ENCODE measurements at regions not wholly inside any gene's neighbourhood (a gene's known extent, or its start where the extent isn't known, plus 50 kb on each side); places are given as distances from the start of the nearest gene placed in this dataset.

DNA sequence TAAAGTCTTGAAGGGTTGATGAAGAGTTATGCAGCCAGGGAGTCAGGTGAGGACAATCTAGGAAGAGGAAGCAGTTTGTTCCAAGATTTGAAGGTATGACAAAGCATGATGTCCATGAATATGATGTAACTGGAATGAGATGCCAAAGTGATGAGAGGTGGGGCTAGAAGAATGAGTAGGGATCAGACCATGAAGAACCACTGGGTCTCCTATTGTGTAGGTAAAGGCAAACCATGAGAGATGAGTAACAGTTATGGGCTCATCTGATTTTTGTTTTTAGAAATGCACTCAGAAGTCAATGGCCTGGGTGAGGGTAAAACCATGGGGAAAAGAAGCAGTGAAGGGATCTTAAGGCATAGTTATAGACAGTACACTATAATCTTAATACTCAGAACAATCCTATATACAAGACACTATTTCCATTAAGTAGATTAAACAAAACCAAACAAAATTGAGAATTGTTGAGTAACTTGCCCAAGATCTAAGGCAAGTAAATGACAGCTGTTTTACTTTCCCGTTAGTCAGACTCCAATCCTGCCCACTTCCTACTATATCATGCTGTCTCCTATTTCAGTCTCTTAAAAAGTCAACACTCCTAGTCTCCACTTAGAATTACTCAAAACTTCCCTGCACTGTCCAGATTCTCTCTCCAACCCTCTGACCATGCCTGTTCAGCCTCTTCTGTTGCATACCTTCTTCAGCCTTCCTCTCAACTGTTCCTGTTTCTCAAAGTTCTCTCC, 393.8 kb upstream of the MEF2C start:
- Histone ChIP-seq H3K4me1 (no peaks in the 10 kb centered on the region), H3K36me3 (no peaks in the 10 kb centered on the region), H3K4me3 (no peak overlapping the region), H3K27ac (no peak overlapping the region), H3K27me3 (no peaks in the 10 kb centered on the region), H3K9me3 (no peaks in the 10 kb centered on the region)
- WGBS, 2 donors (ENCODE audit: low coverage in 1 of 2) = 61 to 67% methylated on average over 1 of the region's 1 CpG
- ATAC-seq = no peak
- TF ChIP-seq, protein P1, sequence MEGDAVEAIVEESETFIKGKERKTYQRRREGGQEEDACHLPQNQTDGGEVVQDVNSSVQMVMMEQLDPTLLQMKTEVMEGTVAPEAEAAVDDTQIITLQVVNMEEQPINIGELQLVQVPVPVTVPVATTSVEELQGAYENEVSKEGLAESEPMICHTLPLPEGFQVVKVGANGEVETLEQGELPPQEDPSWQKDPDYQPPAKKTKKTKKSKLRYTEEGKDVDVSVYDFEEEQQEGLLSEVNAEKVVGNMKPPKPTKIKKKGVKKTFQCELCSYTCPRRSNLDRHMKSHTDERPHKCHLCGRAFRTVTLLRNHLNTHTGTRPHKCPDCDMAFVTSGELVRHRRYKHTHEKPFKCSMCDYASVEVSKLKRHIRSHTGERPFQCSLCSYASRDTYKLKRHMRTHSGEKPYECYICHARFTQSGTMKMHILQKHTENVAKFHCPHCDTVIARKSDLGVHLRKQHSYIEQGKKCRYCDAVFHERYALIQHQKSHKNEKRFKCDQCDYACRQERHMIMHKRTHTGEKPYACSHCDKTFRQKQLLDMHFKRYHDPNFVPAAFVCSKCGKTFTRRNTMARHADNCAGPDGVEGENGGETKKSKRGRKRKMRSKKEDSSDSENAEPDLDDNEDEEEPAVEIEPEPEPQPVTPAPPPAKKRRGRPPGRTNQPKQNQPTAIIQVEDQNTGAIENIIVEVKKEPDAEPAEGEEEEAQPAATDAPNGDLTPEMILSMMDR (IDR thresholded peaks at IDR 0.05) = no peak
- TF ChIP-seq POLR2A (IDR thresholded peaks at IDR 0.05) (no peak), POLR2AphosphoS5 (IDR thresholded peaks at IDR 0.05) (no peak), EP300 (IDR thresholded peaks at IDR 0.05) (no peak)

DNA sequence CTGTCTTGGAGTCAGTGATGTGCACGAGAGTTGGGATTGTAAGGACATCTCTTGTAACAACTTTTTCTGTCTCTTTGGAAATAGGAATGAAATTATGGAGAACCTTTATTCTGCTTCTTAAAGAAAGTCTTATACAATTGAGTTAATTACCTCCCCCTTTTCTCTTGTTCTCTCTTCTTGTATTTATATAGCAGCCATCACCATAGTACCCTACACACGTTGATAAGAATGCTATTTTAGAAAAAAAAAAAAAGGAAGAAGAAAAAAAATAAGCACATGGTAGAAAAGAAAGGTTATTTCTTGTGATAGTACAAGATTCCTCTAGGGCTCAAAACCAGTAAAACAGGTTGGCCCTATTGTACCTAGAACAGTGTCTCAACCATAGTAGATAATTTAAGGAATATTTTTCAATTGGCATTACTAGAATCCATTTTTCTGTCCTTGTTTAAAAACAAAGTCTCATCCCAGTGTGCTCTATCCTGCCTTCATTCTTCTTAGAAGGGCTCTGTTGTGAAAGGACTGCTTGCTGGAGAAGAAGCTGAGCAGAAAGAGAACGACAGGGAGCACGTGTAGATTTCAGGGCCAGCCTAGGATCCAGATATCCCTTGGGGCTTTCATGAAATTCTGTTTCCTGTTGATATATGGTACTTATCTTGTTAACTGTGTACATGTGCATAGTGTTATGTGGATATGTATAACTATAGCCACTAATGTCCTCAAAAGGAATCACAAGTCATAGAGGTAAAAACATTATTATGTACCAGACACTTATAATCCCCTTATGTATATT, 392.3 kb upstream of the MEF2C start:
- WGBS, 2 donors (ENCODE audit: low coverage in 1 of 2) = 54 to 63% methylated on average over 4 of the region's 4 CpGs
- TF ChIP-seq, protein P1 (IDR thresholded peaks at IDR 0.05) = no peak
- TF ChIP-seq POLR2A (IDR thresholded peaks at IDR 0.05) (no peak), POLR2AphosphoS5 (IDR thresholded peaks at IDR 0.05) (no peak), EP300 (IDR thresholded peaks at IDR 0.05) (no peak)

DNA sequence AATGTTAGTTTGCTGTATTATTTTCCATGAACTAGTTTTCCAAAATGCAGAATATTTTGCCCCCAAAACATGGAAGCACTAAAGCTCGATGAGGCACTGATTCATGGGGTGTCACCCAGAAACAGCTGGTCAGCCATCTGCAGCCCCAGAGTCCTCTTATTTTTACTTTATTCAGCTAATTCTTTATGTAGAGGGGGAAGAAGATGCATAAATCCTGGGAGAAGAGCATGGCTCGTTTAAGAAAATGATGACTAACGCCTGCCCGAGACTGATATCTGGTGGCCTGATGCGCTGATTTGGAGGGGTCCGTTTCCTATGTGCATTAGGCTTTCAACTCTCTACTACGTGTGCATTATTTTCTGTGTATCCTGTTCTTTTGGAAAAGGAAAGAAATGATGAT, 390.3 kb upstream of the MEF2C start:
- Histone ChIP-seq H3K27me3 (no peaks in the 10 kb centered on the region), H3K4me3 (no peak overlapping the region), H3K27ac (no peak overlapping the region), H3K36me3 (no peaks in the 10 kb centered on the region), H3K4me1 (no peaks in the 10 kb centered on the region), H3K9me3 (no peaks in the 10 kb centered on the region)
- no peak for ATAC-seq
- 87 to 89% methylated on average over 6 to 7 of the region's 7 CpGs for WGBS, 2 donors (ENCODE audit: low coverage in 1 of 2)
- TF ChIP-seq EP300 (IDR thresholded peaks at IDR 0.05) (no peak), POLR2AphosphoS5 (IDR thresholded peaks at IDR 0.05) (no peak), POLR2A (IDR thresholded peaks at IDR 0.05) (no peak)
- TF ChIP-seq, protein P1 (IDR thresholded peaks at IDR 0.05) = no peak

More for the DNA sequence above, 392.3 kb upstream of the MEF2C start:
- no peaks in the 10 kb centered on the region for H3K9me3 ChIP-seq
- no peak for ATAC-seq
- H3K27me3 ChIP-seq = no peaks in the 10 kb centered on the region
- no peaks in the 10 kb centered on the region for H3K36me3 ChIP-seq
- no peaks in the 10 kb centered on the region for H3K4me1 ChIP-seq
- no peak overlapping the region for H3K4me3 ChIP-seq
- H3K27ac ChIP-seq = no peak overlapping the region

DNA sequence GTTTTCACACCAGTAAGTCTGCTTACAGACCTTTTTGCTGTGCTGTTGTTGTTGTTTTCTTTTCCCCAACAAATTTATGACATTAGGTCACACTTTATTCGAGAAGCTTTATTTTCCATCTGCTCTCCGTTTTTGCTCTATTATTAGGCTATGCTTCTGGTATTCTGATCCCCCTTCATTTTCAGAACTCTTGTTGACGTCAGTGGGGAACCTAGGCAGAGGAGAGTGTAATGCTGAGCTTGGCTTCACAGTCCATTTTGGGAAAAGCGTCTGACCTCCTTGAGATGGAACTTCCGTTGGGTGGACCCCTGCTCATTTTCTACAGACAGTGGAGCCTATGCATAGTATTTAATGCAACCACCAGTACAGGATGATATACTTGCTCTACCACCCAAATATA, 387.9 kb upstream of the MEF2C start:
- H3K36me3 ChIP-seq = no peaks in the 10 kb centered on the region
- TF ChIP-seq, protein P1 (IDR thresholded peaks at IDR 0.05) = no peak
- TF ChIP-seq EP300 (IDR thresholded peaks at IDR 0.05) (no peak), POLR2A (IDR thresholded peaks at IDR 0.05) (no peak), POLR2AphosphoS5 (IDR thresholded peaks at IDR 0.05) (no peak)
- no peaks in the 10 kb centered on the region for H3K27me3 ChIP-seq
- H3K4me1 ChIP-seq = no peaks in the 10 kb centered on the region
- WGBS, 2 donors (ENCODE audit: low coverage in 1 of 2) = 67 to 74% methylated on average over 2 to 5 of the region's 5 CpGs
- no peak overlapping the region for H3K4me3 ChIP-seq
- no peak overlapping the region for H3K27ac ChIP-seq
- H3K9me3 ChIP-seq = no peaks in the 10 kb centered on the region
- no peak for ATAC-seq
